DND-41 (cell line): ENCODE measurements at regions not wholly inside any gene's neighbourhood (a gene's known extent, or its start where the extent isn't known, plus 50 kb on each side); places are given as distances from the start of the nearest gene placed in this dataset.
"Not testable (repeated sequence)": the region's sequence is repeated elsewhere in the genome, so short reads cannot be mapped to it uniquely, and the experiment has no call there.

Experiments
- ATAC-seq: fragments of 200-7000 bp; cut with Tn5 transposase; 3 replicates; pipeline ENCODE4 v1.9.1; 2021; ENCODE audit warnings: low read depth; ENCODE audit not compliant: insufficient read depth
- DNase-seq: peaks from one replicate; pipeline ENCODE4 v3.0.0-alpha.2; 2020
- H2AFZ ChIP-seq: 2 replicates; pipeline ENCODE4 v1.6.0; 2012; ENCODE audit warnings: low read depth, low read length
- H3K27ac ChIP-seq: 2 replicates; pipeline ENCODE4 v1.5.1; 2012; ENCODE audit warnings: low read length, inconsistent platforms
- H3K27me3 ChIP-seq: fragments of 200-600 bp; sonication (generic); 2 replicates; pipeline ENCODE4 v1.6.0; 2012; ENCODE audit warnings: low read length, mild to moderate bottlenecking, inconsistent platforms; ENCODE audit not compliant: insufficient read depth, poor library complexity
- H3K36me3 ChIP-seq: 2 replicates; pipeline ENCODE4 v1.5.1; 2012; ENCODE audit warnings: low read length, inconsistent platforms; ENCODE audit not compliant: insufficient read depth
- H3K4me1 ChIP-seq: 2 replicates; pipeline ENCODE4 v1.5.1; 2012; ENCODE audit warnings: mild to moderate bottlenecking, low read length; ENCODE audit not compliant: insufficient read depth
- H3K4me2 ChIP-seq: 2 replicates; pipeline ENCODE4 v1.6.0; 2012; ENCODE audit warnings: mild to moderate bottlenecking, moderate library complexity, low read length, inconsistent platforms; ENCODE audit not compliant: insufficient read depth
- H3K4me3 ChIP-seq, 2 experiments: fragments of 200-600 bp in 1 of 2; shearing (Covaris generic) in 1 of 2; 2 replicates each; pipeline ENCODE4 v1.5.1; 2012 to 2016; ENCODE audit warnings: inconsistent platforms in 2 of 2, low read length in 2 of 2, mild to moderate bottlenecking in 2 of 2, low read depth in 1 of 2, moderate library complexity in 1 of 2
- H3K79me2 ChIP-seq: 2 replicates; pipeline ENCODE4 v1.6.0; 2012; ENCODE audit warnings: low read length, inconsistent platforms; ENCODE audit not compliant: insufficient read depth
- H3K9ac ChIP-seq: 2 replicates; pipeline ENCODE4 v1.6.0; 2012; ENCODE audit warnings: low read depth, mild to moderate bottlenecking, inconsistent platforms, low read length, moderate library complexity
- H3K9me3 ChIP-seq: 2 replicates; pipeline ENCODE4 v1.5.1; 2012; ENCODE audit warnings: low read length, moderate library complexity, mild to moderate bottlenecking, inconsistent platforms; ENCODE audit not compliant: insufficient read depth, severe bottlenecking
- H4K20me1 ChIP-seq: 2 replicates; pipeline ENCODE4 v1.6.0; 2012; ENCODE audit warnings: low read length; ENCODE audit not compliant: insufficient read depth
- CTCF ChIP-seq: IDR thresholded peaks from 2 replicates; pipeline ENCODE4 v1.5.1; 2012; ENCODE audit warnings: borderline replicate concordance, low read length, moderate library complexity, mild to moderate bottlenecking; ENCODE audit not compliant: poor library complexity, severe bottlenecking; ENCODE audit errors: extremely low read depth
- EZH2 ChIP-seq: IDR thresholded peaks from 3 replicates; pipeline ENCODE4 v1.6.1; 2012; ENCODE audit warnings: borderline replicate concordance, low read depth, mild to moderate bottlenecking, moderate library complexity, low read length, inconsistent platforms; ENCODE audit not compliant: severe bottlenecking

DNA sequence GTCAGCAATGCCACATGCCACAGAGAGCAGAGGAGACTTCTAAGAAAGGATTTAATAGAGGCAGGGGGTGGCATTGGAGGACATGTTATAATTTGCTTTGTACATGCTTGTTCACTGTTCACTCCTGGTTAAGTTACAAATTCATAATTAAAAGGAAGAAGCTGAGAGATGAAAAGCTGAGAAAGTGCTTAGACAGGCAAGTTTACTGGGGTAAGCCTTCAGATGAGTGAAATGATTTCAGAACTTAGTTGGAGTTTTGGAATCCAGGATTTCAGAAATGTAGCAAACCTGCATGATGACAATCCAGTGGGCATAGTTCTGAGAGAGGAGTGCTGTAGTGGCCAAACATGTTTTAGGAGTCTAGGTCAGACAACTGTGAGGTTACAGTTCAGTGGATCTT lies 67.3 kb upstream of the FBXO33 start:
- peaks cover 7% of the 10 kb centered on the region for H3K9me3 ChIP-seq
- no peak overlapping the region for H3K4me3 ChIP-seq
- no peaks in the 10 kb centered on the region for H3K27me3 ChIP-seq
- ATAC-seq (no peak), DNase-seq (no peak)
- no peak overlapping the region for H3K27ac ChIP-seq
- no peak overlapping the region for H3K9ac ChIP-seq
- no peaks in the 10 kb centered on the region for H3K36me3 ChIP-seq
- no peaks in the 10 kb centered on the region for H3K4me1 ChIP-seq
- TF ChIP-seq EZH2 (no peak), CTCF (no peak)
- no peak overlapping the region for H2AFZ ChIP-seq
- no peaks in the 10 kb centered on the region for H4K20me1 ChIP-seq
- H3K4me2 ChIP-seq: no peak overlapping the region
- H3K79me2 ChIP-seq: no peaks in the 10 kb centered on the region

DNA sequence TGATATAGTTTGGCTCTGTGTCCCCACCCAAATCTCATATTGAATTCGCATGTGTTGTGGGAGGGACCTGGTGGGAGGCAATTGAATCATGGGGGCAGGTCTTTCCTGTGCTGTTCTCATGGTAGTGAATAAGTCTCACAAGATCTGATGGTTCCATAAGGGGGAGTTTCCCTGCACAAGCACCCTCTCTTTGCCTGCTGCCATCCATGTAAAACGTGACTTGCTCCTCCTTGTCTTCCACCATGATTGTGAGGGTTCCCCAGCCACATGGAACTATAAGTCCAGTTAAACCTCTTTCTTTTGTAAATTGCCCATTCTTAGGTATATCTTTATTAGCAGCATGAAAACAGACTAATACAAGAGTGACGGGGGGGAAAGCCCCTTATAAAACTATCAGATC lies 65.4 kb upstream of the FBXO33 start:
- DNase-seq, H4K20me1 ChIP-seq, H3K36me3 ChIP-seq, H3K79me2 ChIP-seq, H2AFZ ChIP-seq, H3K4me2 ChIP-seq, ATAC-seq, H3K9me3 ChIP-seq, H3K9ac ChIP-seq, H3K4me3 ChIP-seq, H3K4me1 ChIP-seq, H3K27me3 ChIP-seq, H3K27ac ChIP-seq: not testable (repeated sequence)

GRCh38 chr14:39492267-39492666 lies 60.0 kb upstream of the FBXO33 start:
- no peak for ATAC-seq
- Histone ChIP-seq H2AFZ (no peak overlapping the region), H3K4me3 (no peak overlapping the region), H3K9me3 (peaks cover 7% of the 10 kb centered on the region), H3K4me1 (no peaks in the 10 kb centered on the region), H3K36me3 (no peaks in the 10 kb centered on the region), H3K79me2 (no peaks in the 10 kb centered on the region), H3K9ac (no peak overlapping the region), H3K27me3 (no peaks in the 10 kb centered on the region), H3K4me2 (no peak overlapping the region), H4K20me1 (no peaks in the 10 kb centered on the region), H3K27ac (no peak overlapping the region)
- no peak for DNase-seq
- TF ChIP-seq EZH2 (no peak), CTCF (no peak)

- no peak overlapping the region for H3K9ac ChIP-seq
- no peaks in the 10 kb centered on the region for H3K9me3 ChIP-seq
- H3K4me1 ChIP-seq: no peaks in the 10 kb centered on the region
- no peak for ATAC-seq
- H3K27ac ChIP-seq: no peak overlapping the region
- H3K36me3 ChIP-seq: no peaks in the 10 kb centered on the region
- no peak overlapping the region for H2AFZ ChIP-seq
- H3K27me3 ChIP-seq: no peaks in the 10 kb centered on the region
- no peak for DNase-seq
- no peak overlapping the region for H3K4me3 ChIP-seq
- no peak overlapping the region for H3K4me2 ChIP-seq
- no peaks in the 10 kb centered on the region for H3K79me2 ChIP-seq
- TF ChIP-seq CTCF: peak; percentile 55
- TF ChIP-seq EZH2: no peak
- H4K20me1 ChIP-seq: no peaks in the 10 kb centered on the region
Observed at GRCh38 chr14:39491134-39491571, 58.9 kb upstream of the FBXO33 start.
